ENCODE measurements at regions not wholly inside any gene's neighbourhood (a gene's known extent, or its start where the extent isn't known, plus 50 kb on each side); places are given as distances from the start of the nearest gene placed in this dataset.

DNA sequence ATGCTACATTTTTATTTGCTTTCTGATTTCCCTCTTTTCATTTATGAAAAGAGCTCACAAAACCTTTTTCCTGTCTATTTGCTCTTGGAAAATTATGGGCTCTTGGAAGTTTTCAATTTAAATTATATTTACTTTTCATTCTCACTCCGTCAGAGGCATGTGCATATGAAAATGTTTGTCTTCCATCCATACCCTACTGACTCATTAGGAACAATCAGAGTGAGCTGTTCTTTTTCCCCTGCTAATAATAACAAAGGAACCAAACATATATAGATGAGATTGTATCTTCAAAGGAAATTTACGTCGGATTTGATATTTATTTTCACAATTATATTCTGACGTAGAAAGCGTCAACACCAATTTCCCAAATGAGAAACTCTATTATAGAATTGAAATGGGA is 1101.2 kb downstream of the TSN start:
- no peak overlapping the region for H3K4me3 ChIP-seq (ENCODE audit: control insufficient read depth, low read depth, low read length)
- TF ChIP-seq, protein P1, sequence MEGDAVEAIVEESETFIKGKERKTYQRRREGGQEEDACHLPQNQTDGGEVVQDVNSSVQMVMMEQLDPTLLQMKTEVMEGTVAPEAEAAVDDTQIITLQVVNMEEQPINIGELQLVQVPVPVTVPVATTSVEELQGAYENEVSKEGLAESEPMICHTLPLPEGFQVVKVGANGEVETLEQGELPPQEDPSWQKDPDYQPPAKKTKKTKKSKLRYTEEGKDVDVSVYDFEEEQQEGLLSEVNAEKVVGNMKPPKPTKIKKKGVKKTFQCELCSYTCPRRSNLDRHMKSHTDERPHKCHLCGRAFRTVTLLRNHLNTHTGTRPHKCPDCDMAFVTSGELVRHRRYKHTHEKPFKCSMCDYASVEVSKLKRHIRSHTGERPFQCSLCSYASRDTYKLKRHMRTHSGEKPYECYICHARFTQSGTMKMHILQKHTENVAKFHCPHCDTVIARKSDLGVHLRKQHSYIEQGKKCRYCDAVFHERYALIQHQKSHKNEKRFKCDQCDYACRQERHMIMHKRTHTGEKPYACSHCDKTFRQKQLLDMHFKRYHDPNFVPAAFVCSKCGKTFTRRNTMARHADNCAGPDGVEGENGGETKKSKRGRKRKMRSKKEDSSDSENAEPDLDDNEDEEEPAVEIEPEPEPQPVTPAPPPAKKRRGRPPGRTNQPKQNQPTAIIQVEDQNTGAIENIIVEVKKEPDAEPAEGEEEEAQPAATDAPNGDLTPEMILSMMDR (conservative IDR thresholded peaks at IDR 0.05; ENCODE audit: control insufficient read depth, insufficient read depth, low read depth, low read length) = no peak
- no peak for DNase-seq (ENCODE audit: low read depth)

DNA sequence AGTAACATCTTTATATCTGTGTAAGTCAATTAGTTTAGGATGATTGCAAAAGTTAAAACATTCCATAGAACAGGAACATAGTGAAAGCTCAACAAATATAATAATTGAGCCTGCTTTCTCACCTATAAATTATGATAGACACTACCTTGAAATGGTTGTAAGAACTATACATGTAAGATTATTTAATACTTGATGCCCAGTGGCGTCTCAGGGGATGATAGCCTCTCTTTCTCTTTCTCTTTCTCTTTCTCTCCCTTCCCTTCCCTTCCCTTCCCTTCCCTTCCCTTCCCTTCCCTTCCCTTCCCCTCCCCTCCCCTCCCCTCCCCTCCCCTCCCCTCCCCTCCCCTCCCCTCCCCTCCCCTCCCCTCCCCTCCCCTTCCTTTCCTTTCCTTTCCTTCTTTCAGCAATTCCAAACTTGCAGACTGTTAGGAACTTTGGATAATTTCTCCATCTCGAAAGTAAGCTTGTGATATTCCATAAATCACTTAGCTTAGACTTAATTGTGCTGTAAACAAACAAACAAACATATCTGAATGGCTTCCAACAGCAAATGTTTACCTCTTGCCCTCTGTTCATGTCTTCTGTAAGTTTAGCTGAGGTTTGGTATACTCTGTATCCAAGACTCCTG is 1102.7 kb downstream of the TSN start:
- TF ChIP-seq, protein P1 (conservative IDR thresholded peaks at IDR 0.05; ENCODE audit: control insufficient read depth, insufficient read depth, low read depth, low read length) = no peak
- no peak overlapping the region for H3K4me3 ChIP-seq (ENCODE audit: control insufficient read depth, low read depth, low read length)
- no peak for DNase-seq (ENCODE audit: low read depth)

DNA sequence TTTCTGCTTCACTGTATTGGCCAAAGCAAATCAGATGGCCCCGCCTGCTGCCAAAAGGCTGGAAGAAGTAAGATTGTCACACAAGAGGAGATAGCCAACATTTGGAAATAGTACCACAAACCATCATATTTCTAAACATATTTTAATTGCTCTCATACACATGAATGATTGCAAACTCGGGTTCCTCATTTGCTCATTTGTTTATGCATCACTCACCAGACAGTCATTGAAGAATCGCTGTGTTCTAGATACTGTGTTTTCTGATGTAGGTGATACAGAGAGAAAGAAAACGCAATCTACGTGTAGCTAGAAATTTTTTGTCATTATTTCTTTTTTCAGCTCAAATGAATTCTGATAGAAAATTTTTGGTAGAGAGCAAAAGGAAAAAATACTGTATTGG is 1103.4 kb downstream of the TSN start:
- no peak for DNase-seq (ENCODE audit: low read depth)
- H3K4me3 ChIP-seq (ENCODE audit: control insufficient read depth, low read depth, low read length) = no peak overlapping the region
- TF ChIP-seq, protein P1 (conservative IDR thresholded peaks at IDR 0.05; ENCODE audit: control insufficient read depth, insufficient read depth, low read depth, low read length) = no peak

DNA sequence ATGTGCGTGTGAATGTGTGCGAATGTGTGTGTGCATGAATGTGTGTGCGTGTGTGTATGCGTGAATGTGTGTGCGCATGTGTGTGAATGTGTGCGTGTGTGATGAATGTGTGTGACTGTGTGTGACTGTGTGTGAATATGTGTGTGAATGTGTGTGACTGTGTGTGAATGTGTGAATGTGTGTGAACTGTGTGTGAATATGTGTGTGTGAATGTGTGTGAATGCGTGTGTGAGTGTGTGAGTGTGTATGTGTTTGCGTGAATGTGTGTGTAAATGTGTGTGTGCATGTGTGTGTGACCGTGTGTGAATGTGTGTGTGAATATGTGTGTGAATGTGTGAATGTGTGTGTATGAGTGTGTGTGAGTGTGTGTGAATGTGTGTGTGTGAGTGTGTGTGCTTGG is 1103.8 kb downstream of the TSN start:
- TF ChIP-seq, protein P1 (conservative IDR thresholded peaks at IDR 0.05; ENCODE audit: control insufficient read depth, insufficient read depth, low read depth, low read length) = no peak
- DNase-seq (ENCODE audit: low read depth) = no peak
- H3K4me3 ChIP-seq (ENCODE audit: control insufficient read depth, low read depth, low read length) = no peak overlapping the region

DNA sequence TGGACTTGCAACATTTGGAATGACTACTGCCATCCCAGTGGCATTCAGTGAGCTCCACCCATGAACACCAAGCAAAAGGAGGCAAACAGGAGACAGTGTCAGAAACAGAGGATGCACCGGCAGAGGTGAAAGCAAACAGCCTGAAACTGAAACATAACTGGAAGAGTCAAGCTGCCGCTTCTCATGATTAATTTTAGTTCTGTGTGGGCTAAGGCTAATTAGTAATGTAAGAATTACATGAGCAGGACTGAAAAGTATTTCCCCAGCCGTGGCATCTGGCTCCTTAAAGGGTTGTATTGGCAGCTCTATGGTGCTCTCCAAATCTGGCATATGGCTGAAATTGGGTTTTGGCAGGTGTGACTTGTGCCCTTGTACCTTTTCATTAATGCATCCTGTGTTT is 1108.1 kb downstream of the TSN start:
- DNase-seq (ENCODE audit: low read depth) = no peak
- TF ChIP-seq, protein P1 (conservative IDR thresholded peaks at IDR 0.05; ENCODE audit: control insufficient read depth, insufficient read depth, low read depth, low read length) = no peak
- H3K4me3 ChIP-seq (ENCODE audit: control insufficient read depth, low read depth, low read length) = no peak overlapping the region

DNA sequence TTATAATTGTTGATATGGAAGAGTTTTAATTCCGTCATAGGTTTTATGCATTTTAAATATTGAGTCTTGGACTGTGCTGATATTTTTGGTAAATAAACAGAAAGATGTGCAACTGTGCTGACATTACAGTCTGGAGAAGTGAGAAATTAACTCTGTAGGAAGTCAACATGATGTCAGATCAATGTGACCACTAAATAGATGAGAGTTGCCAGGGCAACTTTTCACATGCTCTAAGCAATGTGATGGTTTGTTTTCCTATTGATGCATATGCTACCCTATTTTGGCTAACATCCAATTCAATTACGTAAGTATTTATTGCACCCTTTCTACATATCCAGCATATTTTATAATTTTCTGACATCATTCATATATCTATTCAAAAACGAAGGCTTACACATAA is 1109.3 kb downstream of the TSN start:
- TF ChIP-seq, protein P1 (conservative IDR thresholded peaks at IDR 0.05; ENCODE audit: control insufficient read depth, insufficient read depth, low read depth, low read length) = no peak
- no peak for DNase-seq (ENCODE audit: low read depth)
- H3K4me3 ChIP-seq (ENCODE audit: control insufficient read depth, low read depth, low read length) = no peak overlapping the region

- no peak overlapping the region for H3K4me3 ChIP-seq (ENCODE audit: control insufficient read depth, low read depth, low read length)
- TF ChIP-seq, protein P1 (conservative IDR thresholded peaks at IDR 0.05; ENCODE audit: control insufficient read depth, insufficient read depth, low read depth, low read length) = no peak
- no peak for DNase-seq (ENCODE audit: low read depth)
Measured at GRCh38 chr2:122866095-122866494, 1110.6 kb downstream of the TSN start.

Data from fibroblast of mammary gland (primary cell).